HUES64 (cell line): ENCODE measurements at regions not wholly inside any gene's neighbourhood (a gene's known extent, or its start where the extent isn't known, plus 50 kb on each side); places are given as distances from the start of the nearest gene placed in this dataset.

Experiments used
- H3K27ac ChIP-seq: 2 replicates; pipeline ENCODE4 v1.7.0; 2013; ENCODE audit warnings: low read depth, low read length, inconsistent platforms
- H3K27me3 ChIP-seq: 2 replicates; pipeline ENCODE4 v1.6.1; 2013; ENCODE audit warnings: mild to moderate bottlenecking, low read length; ENCODE audit not compliant: insufficient read depth
- H3K36me3 ChIP-seq: 2 replicates; pipeline ENCODE4 v1.6.1; 2013; ENCODE audit warnings: mild to moderate bottlenecking, low read length; ENCODE audit not compliant: insufficient read depth
- H3K4me1 ChIP-seq: 2 replicates; pipeline ENCODE4 v1.6.1; 2013; ENCODE audit warnings: mild to moderate bottlenecking, low read length, moderate library complexity; ENCODE audit not compliant: insufficient read depth
- H3K4me3 ChIP-seq: 2 replicates; pipeline ENCODE4 v1.5.1; 2013; ENCODE audit warnings: mild to moderate bottlenecking, low read length, moderate library complexity
- H3K9ac ChIP-seq: 2 replicates; pipeline ENCODE4 v1.6.1; 2013; ENCODE audit warnings: mild to moderate bottlenecking, low read depth, low read length
- H3K9me3 ChIP-seq: 2 replicates; pipeline ENCODE4 v1.6.1; 2013; ENCODE audit warnings: low read depth, low read length; ENCODE audit not compliant: insufficient read depth
- WGBS: fragments of 150-250, 120-280 bp; methylation state at CpG from one replicate; pipeline ENCODE4 v1.1.7; 2013; ENCODE audit warnings: missing lambda C conversion rate; 5-methylcytosine and 5-hydroxymethylcytosine counted together

GRCh38 chr18:68623342-68623741 lies 91.6 kb downstream of the TMX3 start:
- no peaks in the 10 kb centered on the region for H3K36me3 ChIP-seq
- WGBS, result 0% methylated on average over 1 of the region's 3 CpGs
- H3K9me3 ChIP-seq, result no peaks in the 10 kb centered on the region
- no peaks in the 10 kb centered on the region for H3K4me1 ChIP-seq
- H3K4me3 ChIP-seq, result no peak overlapping the region
- H3K27ac ChIP-seq, result no peak overlapping the region
- no peak overlapping the region for H3K9ac ChIP-seq
- no peaks in the 10 kb centered on the region for H3K27me3 ChIP-seq

- no peak overlapping the region for H3K4me3 ChIP-seq
- 88% methylated on average over 4 of the region's 4 CpGs for whole genome bisulfite sequencing
- no peaks in the 10 kb centered on the region for H3K27me3 ChIP-seq
- no peaks in the 10 kb centered on the region for H3K4me1 ChIP-seq
- H3K27ac ChIP-seq, result no peak overlapping the region
- no peaks in the 10 kb centered on the region for H3K9me3 ChIP-seq
- H3K36me3 ChIP-seq, result no peaks in the 10 kb centered on the region
- H3K9ac ChIP-seq, result no peak overlapping the region
These were observed 103.6 kb downstream of the TMX3 start for GRCh38 chr18:68611311-68611710.

GRCh38 chr18:68608851-68609490 lies 105.9 kb downstream of the TMX3 start:
- no peak overlapping the region for H3K9ac ChIP-seq
- no peaks in the 10 kb centered on the region for H3K36me3 ChIP-seq
- no peak overlapping the region for H3K4me3 ChIP-seq
- no peaks in the 10 kb centered on the region for H3K4me1 ChIP-seq
- no peaks in the 10 kb centered on the region for H3K27me3 ChIP-seq
- WGBS, result 92% methylated on average over 6 of the region's 6 CpGs
- no peaks in the 10 kb centered on the region for H3K9me3 ChIP-seq
- no peak overlapping the region for H3K27ac ChIP-seq

- no peaks in the 10 kb centered on the region for H3K9me3 ChIP-seq
- H3K36me3 ChIP-seq, result no peaks in the 10 kb centered on the region
- 91% methylated on average over 2 of the region's 2 CpGs for WGBS
- H3K4me1 ChIP-seq, result no peaks in the 10 kb centered on the region
- H3K27ac ChIP-seq, result no peak overlapping the region
- H3K9ac ChIP-seq, result no peak overlapping the region
- H3K27me3 ChIP-seq, result no peaks in the 10 kb centered on the region
- no peak overlapping the region for H3K4me3 ChIP-seq
These were observed 107.1 kb downstream of the TMX3 start for GRCh38 chr18:68607852-68608251.

- no peak overlapping the region for H3K27ac ChIP-seq
- H3K4me1 ChIP-seq, result no peaks in the 10 kb centered on the region
- H3K36me3 ChIP-seq, result no peaks in the 10 kb centered on the region
- 83% methylated on average over 1 of the region's 1 CpG for WGBS
- H3K27me3 ChIP-seq, result no peaks in the 10 kb centered on the region
- no peak overlapping the region for H3K4me3 ChIP-seq
- H3K9me3 ChIP-seq, result no peaks in the 10 kb centered on the region
- no peak overlapping the region for H3K9ac ChIP-seq
These were observed 110.7 kb downstream of the TMX3 start for GRCh38 chr18:68604256-68604655.

GRCh38 chr18:68596016-68596415 lies 118.9 kb downstream of the TMX3 start:
- H3K9ac ChIP-seq, result no peak overlapping the region
- no peak overlapping the region for H3K27ac ChIP-seq
- no peak overlapping the region for H3K4me3 ChIP-seq
- H3K27me3 ChIP-seq, result no peaks in the 10 kb centered on the region
- H3K36me3 ChIP-seq, result no peaks in the 10 kb centered on the region
- 100% methylated on average over 1 of the region's 2 CpGs for WGBS
- H3K9me3 ChIP-seq, result no peaks in the 10 kb centered on the region
- peaks cover 4% of the 10 kb centered on the region; the same call in 1 of the 2 replicates for H3K4me1 ChIP-seq

GRCh38 chr18:68588169-68588568 lies 126.7 kb downstream of the TMX3 start:
- H3K27ac ChIP-seq, result no peak overlapping the region
- no peaks in the 10 kb centered on the region for H3K36me3 ChIP-seq
- H3K4me3 ChIP-seq, result no peak overlapping the region
- H3K4me1 ChIP-seq, result peaks cover 10% of the 10 kb centered on the region; the same call in 1 of the 2 replicates
- no peaks in the 10 kb centered on the region for H3K27me3 ChIP-seq
- WGBS, result 75% methylated on average over 4 of the region's 5 CpGs
- H3K9me3 ChIP-seq, result no peaks in the 10 kb centered on the region
- H3K9ac ChIP-seq, result no peak overlapping the region

- Histone ChIP-seq H3K27me3 (no peaks in the 10 kb centered on the region), H3K9me3 (no peaks in the 10 kb centered on the region), H3K27ac (no peak overlapping the region), H3K4me1 (peaks cover 9% of the 10 kb centered on the region; the same call in 1 of the 2 replicates), H3K36me3 (no peaks in the 10 kb centered on the region), H3K9ac (no peak overlapping the region), H3K4me3 (no peak overlapping the region)
- 93% methylated on average over 1 of the region's 1 CpG for WGBS
These were observed 131.2 kb downstream of the TMX3 start for GRCh38 chr18:68583685-68584084.

- H3K27me3 ChIP-seq, result no peaks in the 10 kb centered on the region
- 92% methylated on average over 5 of the region's 5 CpGs for WGBS
- no peaks in the 10 kb centered on the region for H3K9me3 ChIP-seq
- H3K36me3 ChIP-seq, result no peaks in the 10 kb centered on the region
- no peak overlapping the region for H3K4me3 ChIP-seq
- H3K27ac ChIP-seq, result no peak overlapping the region
- H3K9ac ChIP-seq, result no peak overlapping the region
- peaks cover 7% of the 10 kb centered on the region for H3K4me1 ChIP-seq
These were observed 140.6 kb downstream of the TMX3 start for GRCh38 chr18:68574311-68574710.

- Histone ChIP-seq H3K4me3 (no peak overlapping the region), H3K9ac (no peak overlapping the region), H3K36me3 (no peaks in the 10 kb centered on the region), H3K4me1 (peaks cover 9% of the 10 kb centered on the region), H3K27ac (no peak overlapping the region), H3K27me3 (no peaks in the 10 kb centered on the region), H3K9me3 (no peaks in the 10 kb centered on the region)
- 93% methylated on average over 3 of the region's 3 CpGs for WGBS
These were observed 145.0 kb downstream of the TMX3 start for GRCh38 chr18:68569936-68570335.

- H3K4me1 ChIP-seq, result peaks cover 21% of the 10 kb centered on the region
- no peaks in the 10 kb centered on the region for H3K9me3 ChIP-seq
- no peak overlapping the region for H3K9ac ChIP-seq
- WGBS, result 96% methylated on average over 3 of the region's 4 CpGs
- no peak overlapping the region for H3K4me3 ChIP-seq
- no peak overlapping the region for H3K27ac ChIP-seq
- H3K36me3 ChIP-seq, result no peaks in the 10 kb centered on the region
- no peaks in the 10 kb centered on the region for H3K27me3 ChIP-seq
These were observed 146.3 kb downstream of the TMX3 start for GRCh38 chr18:68568364-68569155.
